DND-41 (cell line): ENCODE measurements at regions not wholly inside any gene's neighbourhood (a gene's known extent, or its start where the extent isn't known, plus 50 kb on each side); places are given as distances from the start of the nearest gene placed in this dataset.

ENCODE experiments used
- ATAC-seq: fragments of 200-7000 bp; cut with Tn5 transposase; 3 replicates; pipeline ENCODE4 v1.9.1; 2021; ENCODE audit warnings: low read depth; ENCODE audit not compliant: insufficient read depth
- DNase-seq: peaks from one replicate; pipeline ENCODE4 v3.0.0-alpha.2; 2020
- H2AFZ ChIP-seq: 2 replicates; pipeline ENCODE4 v1.6.0; 2012; ENCODE audit warnings: low read depth, low read length
- H3K27ac ChIP-seq: 2 replicates; pipeline ENCODE4 v1.5.1; 2012; ENCODE audit warnings: low read length, inconsistent platforms
- H3K27me3 ChIP-seq: fragments of 200-600 bp; sonication (generic); 2 replicates; pipeline ENCODE4 v1.6.0; 2012; ENCODE audit warnings: low read length, mild to moderate bottlenecking, inconsistent platforms; ENCODE audit not compliant: insufficient read depth, poor library complexity
- H3K36me3 ChIP-seq: 2 replicates; pipeline ENCODE4 v1.5.1; 2012; ENCODE audit warnings: low read length, inconsistent platforms; ENCODE audit not compliant: insufficient read depth
- H3K4me1 ChIP-seq: 2 replicates; pipeline ENCODE4 v1.5.1; 2012; ENCODE audit warnings: mild to moderate bottlenecking, low read length; ENCODE audit not compliant: insufficient read depth
- H3K4me2 ChIP-seq: 2 replicates; pipeline ENCODE4 v1.6.0; 2012; ENCODE audit warnings: mild to moderate bottlenecking, moderate library complexity, low read length, inconsistent platforms; ENCODE audit not compliant: insufficient read depth
- H3K4me3 ChIP-seq, 2 experiments: fragments of 200-600 bp in 1 of 2; shearing (Covaris generic) in 1 of 2; 2 replicates each; pipeline ENCODE4 v1.5.1; 2012 to 2016; ENCODE audit warnings: inconsistent platforms in 2 of 2, low read length in 2 of 2, mild to moderate bottlenecking in 2 of 2, low read depth in 1 of 2, moderate library complexity in 1 of 2
- H3K79me2 ChIP-seq: 2 replicates; pipeline ENCODE4 v1.6.0; 2012; ENCODE audit warnings: low read length, inconsistent platforms; ENCODE audit not compliant: insufficient read depth
- H3K9ac ChIP-seq: 2 replicates; pipeline ENCODE4 v1.6.0; 2012; ENCODE audit warnings: low read depth, mild to moderate bottlenecking, inconsistent platforms, low read length, moderate library complexity
- H3K9me3 ChIP-seq: 2 replicates; pipeline ENCODE4 v1.5.1; 2012; ENCODE audit warnings: low read length, moderate library complexity, mild to moderate bottlenecking, inconsistent platforms; ENCODE audit not compliant: insufficient read depth, severe bottlenecking
- H4K20me1 ChIP-seq: 2 replicates; pipeline ENCODE4 v1.6.0; 2012; ENCODE audit warnings: low read length; ENCODE audit not compliant: insufficient read depth
- CTCF ChIP-seq: IDR thresholded peaks from 2 replicates; pipeline ENCODE4 v1.5.1; 2012; ENCODE audit warnings: borderline replicate concordance, low read length, moderate library complexity, mild to moderate bottlenecking; ENCODE audit not compliant: poor library complexity, severe bottlenecking; ENCODE audit errors: extremely low read depth
- EZH2 ChIP-seq: IDR thresholded peaks from 3 replicates; pipeline ENCODE4 v1.6.1; 2012; ENCODE audit warnings: borderline replicate concordance, low read depth, mild to moderate bottlenecking, moderate library complexity, low read length, inconsistent platforms; ENCODE audit not compliant: severe bottlenecking

- Histone ChIP-seq H3K79me2 (no peaks in the 10 kb centered on the region), H3K4me1 (peaks cover 7% of the 10 kb centered on the region; the same call in 1 of the 2 replicates), H3K4me3 (no peak overlapping the region), H3K9me3 (no peaks in the 10 kb centered on the region), H3K27ac (no peak overlapping the region), H2AFZ (no peak overlapping the region), H4K20me1 (no peaks in the 10 kb centered on the region), H3K36me3 (no peaks in the 10 kb centered on the region), H3K9ac (no peak overlapping the region), H3K27me3 (no peaks in the 10 kb centered on the region), H3K4me2 (no peak overlapping the region)
- no peak for DNase-seq
- no peak for TF ChIP-seq CTCF
- TF ChIP-seq EZH2, result no peak
- ATAC-seq, result no peak
Observed at GRCh38 chr7:18293759-18294158, 201.8 kb upstream of the HDAC9 start.

GRCh38 chr7:18294411-18294810, 201.1 kb upstream of the HDAC9 start:
- H3K79me2 ChIP-seq, result no peaks in the 10 kb centered on the region

GRCh38 chr7:18295781-18296423, 199.6 kb upstream of the HDAC9 start:
- Histone ChIP-seq H3K79me2 (no peaks in the 10 kb centered on the region), H2AFZ (no peak overlapping the region), H3K27ac (no peak overlapping the region), H3K4me2 (no peak overlapping the region), H3K27me3 (no peaks in the 10 kb centered on the region), H3K4me1 (no peaks in the 10 kb centered on the region), H4K20me1 (no peaks in the 10 kb centered on the region), H3K4me3 (no peak overlapping the region), H3K36me3 (no peaks in the 10 kb centered on the region), H3K9ac (no peak overlapping the region), H3K9me3 (no peaks in the 10 kb centered on the region)
- TF ChIP-seq CTCF (no peak), EZH2 (no peak)
- ATAC-seq (no peak), DNase-seq (no peak)

More at GRCh38 chr7:18294411-18294810, 201.1 kb upstream of the HDAC9 start:
- H3K36me3 ChIP-seq, result no peaks in the 10 kb centered on the region
- no peak overlapping the region for H3K9ac ChIP-seq
- no peak for ATAC-seq
- no peaks in the 10 kb centered on the region for H3K9me3 ChIP-seq
- no peaks in the 10 kb centered on the region for H4K20me1 ChIP-seq
- no peak for DNase-seq
- H3K4me3 ChIP-seq, result no peak overlapping the region
- H3K4me2 ChIP-seq, result no peak overlapping the region
- TF ChIP-seq EZH2, result no peak
- no peak for TF ChIP-seq CTCF
- no peaks in the 10 kb centered on the region for H3K27me3 ChIP-seq
- peaks cover 7% of the 10 kb centered on the region; the same call in 1 of the 2 replicates for H3K4me1 ChIP-seq
- no peak overlapping the region for H3K27ac ChIP-seq
- H2AFZ ChIP-seq, result no peak overlapping the region
